ENCODE measurements at regions not wholly inside any gene's neighbourhood (a gene's known extent, or its start where the extent isn't known, plus 50 kb on each side); places are given as distances from the start of the nearest gene placed in this dataset.
A peak's percentile ranks its signal among the peaks of the same experiment; 100 is the strongest.

- H3K4me1 Mint-ChIP-seq = no peaks in the 10 kb centered on the region
- DNase-seq = no peak
- no peaks in the 10 kb centered on the region for H3K36me3 Mint-ChIP-seq (ENCODE audit: low read depth)
- no peak overlapping the region for H3K27ac Mint-ChIP-seq
- no peaks in the 10 kb centered on the region for H3K27me3 Mint-ChIP-seq
- intact Hi-C loops (cut with micrococcal nuclease) = no loop called here
- no peak overlapping the region for H3K4me3 Mint-ChIP-seq
- no peaks in the 10 kb centered on the region for H3K9me3 Mint-ChIP-seq
Measured at GRCh38 chr2:129756276-129756675, 223.2 kb upstream of the RAB6C start.

GRCh38 chr2:129757366-129757914, 222.0 kb upstream of the RAB6C start:
- intact Hi-C loops (cut with micrococcal nuclease) = no loop called here
- Mint-ChIP-seq H3K36me3 (ENCODE audit: low read depth) (no peaks in the 10 kb centered on the region), H3K27me3 (no peaks in the 10 kb centered on the region), H3K9me3 (no peaks in the 10 kb centered on the region), H3K4me3 (no peak overlapping the region), H3K4me1 (no peaks in the 10 kb centered on the region), H3K27ac (no peak overlapping the region)
- no peak for DNase-seq

- Mint-ChIP-seq H3K36me3 (ENCODE audit: low read depth) (no peaks in the 10 kb centered on the region), H3K4me1 (no peaks in the 10 kb centered on the region), H3K27ac (no peak overlapping the region), H3K27me3 (no peaks in the 10 kb centered on the region), H3K4me3 (peak overlapping the region; percentile 39), H3K9me3 (no peaks in the 10 kb centered on the region)
- DNase-seq = no peak
- intact Hi-C loops (cut with micrococcal nuclease) = no loop called here
Measured at GRCh38 chr2:129757915-129758783, 221.3 kb upstream of the RAB6C start.

GRCh38 chr2:129758784-129759471, 220.5 kb upstream of the RAB6C start:
- Mint-ChIP-seq H3K36me3 (ENCODE audit: low read depth) (no peaks in the 10 kb centered on the region), H3K27me3 (no peaks in the 10 kb centered on the region), H3K27ac (no peak overlapping the region), H3K9me3 (no peaks in the 10 kb centered on the region), H3K4me3 (peak overlapping the region; percentile 39), H3K4me1 (no peaks in the 10 kb centered on the region)
- DNase-seq = no peak
- intact Hi-C loops (cut with micrococcal nuclease) = no loop called here

- intact Hi-C loops (cut with micrococcal nuclease) = no loop called here
- no peak overlapping the region for H3K27ac Mint-ChIP-seq
- no peaks in the 10 kb centered on the region for H3K9me3 Mint-ChIP-seq
- no peaks in the 10 kb centered on the region for H3K4me1 Mint-ChIP-seq
- no peak for DNase-seq
- no peak overlapping the region for H3K4me3 Mint-ChIP-seq
- H3K27me3 Mint-ChIP-seq = no peaks in the 10 kb centered on the region
- no peaks in the 10 kb centered on the region for H3K36me3 Mint-ChIP-seq (ENCODE audit: low read depth)
Measured at GRCh38 chr2:129759472-129760010, 219.9 kb upstream of the RAB6C start.

- H3K27ac Mint-ChIP-seq = no peak overlapping the region
- DNase-seq = no peak
- H3K9me3 Mint-ChIP-seq = no peaks in the 10 kb centered on the region
- intact Hi-C loops (cut with micrococcal nuclease) = no loop called here
- no peaks in the 10 kb centered on the region for H3K4me1 Mint-ChIP-seq
- no peaks in the 10 kb centered on the region for H3K27me3 Mint-ChIP-seq
- H3K4me3 Mint-ChIP-seq = no peak overlapping the region
- H3K36me3 Mint-ChIP-seq (ENCODE audit: low read depth) = no peaks in the 10 kb centered on the region
Measured at GRCh38 chr2:129760669-129761068, 218.8 kb upstream of the RAB6C start.

- H3K4me1 Mint-ChIP-seq = no peaks in the 10 kb centered on the region
- H3K36me3 Mint-ChIP-seq (ENCODE audit: low read depth) = no peaks in the 10 kb centered on the region
- no peak overlapping the region for H3K27ac Mint-ChIP-seq
- no peak for DNase-seq
- no peaks in the 10 kb centered on the region for H3K9me3 Mint-ChIP-seq
- no peaks in the 10 kb centered on the region for H3K27me3 Mint-ChIP-seq
- no peak overlapping the region for H3K4me3 Mint-ChIP-seq
- intact Hi-C loops (cut with micrococcal nuclease) = no loop called here
Measured at GRCh38 chr2:129761569-129762021, 217.9 kb upstream of the RAB6C start.

GRCh38 chr2:129762386-129763189, 216.9 kb upstream of the RAB6C start:
- no peak overlapping the region for H3K27ac Mint-ChIP-seq
- DNase-seq = no peak
- no peaks in the 10 kb centered on the region for H3K36me3 Mint-ChIP-seq (ENCODE audit: low read depth)
- H3K27me3 Mint-ChIP-seq = no peaks in the 10 kb centered on the region
- intact Hi-C loops (cut with micrococcal nuclease) = no loop called here
- no peaks in the 10 kb centered on the region for H3K4me1 Mint-ChIP-seq
- H3K9me3 Mint-ChIP-seq = no peaks in the 10 kb centered on the region
- H3K4me3 Mint-ChIP-seq = no peak overlapping the region

GRCh38 chr2:129763190-129763846, 216.1 kb upstream of the RAB6C start:
- no peak for DNase-seq

GRCh38 chr2:129763966-129764365, 215.5 kb upstream of the RAB6C start:
- DNase-seq = no peak
- no peak overlapping the region for H3K4me3 Mint-ChIP-seq
- no peaks in the 10 kb centered on the region for H3K9me3 Mint-ChIP-seq
- no peaks in the 10 kb centered on the region for H3K4me1 Mint-ChIP-seq
- intact Hi-C loops (cut with micrococcal nuclease) = no loop called here
- no peaks in the 10 kb centered on the region for H3K36me3 Mint-ChIP-seq (ENCODE audit: low read depth)
- H3K27ac Mint-ChIP-seq = no peak overlapping the region
- H3K27me3 Mint-ChIP-seq = no peaks in the 10 kb centered on the region

More at GRCh38 chr2:129763190-129763846, 216.1 kb upstream of the RAB6C start:
- no peaks in the 10 kb centered on the region for H3K4me1 Mint-ChIP-seq
- no peaks in the 10 kb centered on the region for H3K36me3 Mint-ChIP-seq (ENCODE audit: low read depth)
- no peak overlapping the region for H3K4me3 Mint-ChIP-seq
- intact Hi-C loops (cut with micrococcal nuclease) = no loop called here
- H3K27me3 Mint-ChIP-seq = no peaks in the 10 kb centered on the region
- H3K27ac Mint-ChIP-seq = no peak overlapping the region
- no peaks in the 10 kb centered on the region for H3K9me3 Mint-ChIP-seq

- intact Hi-C loops (cut with micrococcal nuclease) = no loop called here
- DNase-seq = no peak
- no peak overlapping the region for H3K4me3 Mint-ChIP-seq
- no peaks in the 10 kb centered on the region for H3K4me1 Mint-ChIP-seq
- no peaks in the 10 kb centered on the region for H3K9me3 Mint-ChIP-seq
- H3K27me3 Mint-ChIP-seq = no peaks in the 10 kb centered on the region
- H3K27ac Mint-ChIP-seq = no peak overlapping the region
- no peaks in the 10 kb centered on the region for H3K36me3 Mint-ChIP-seq (ENCODE audit: low read depth)
Measured at GRCh38 chr2:129764376-129765325, 214.8 kb upstream of the RAB6C start.

GRCh38 chr2:129765326-129765677, 214.2 kb upstream of the RAB6C start:
- H3K9me3 Mint-ChIP-seq = no peaks in the 10 kb centered on the region
- no peaks in the 10 kb centered on the region for H3K36me3 Mint-ChIP-seq (ENCODE audit: low read depth)
- no peak for DNase-seq

More at GRCh38 chr2:129765326-129765677, 214.2 kb upstream of the RAB6C start:
- intact Hi-C loops (cut with micrococcal nuclease) = no loop called here
- Mint-ChIP-seq H3K27ac (no peak overlapping the region), H3K27me3 (no peaks in the 10 kb centered on the region), H3K4me3 (no peak overlapping the region), H3K4me1 (no peaks in the 10 kb centered on the region)
